GM19239 (cell line): ENCODE measurements at regions not wholly inside any gene's neighbourhood (a gene's known extent, or its start where the extent isn't known, plus 50 kb on each side); places are given as distances from the start of the nearest gene placed in this dataset.
"Not testable (repeated sequence)": the region's sequence is repeated elsewhere in the genome, so short reads cannot be mapped to it uniquely, and the experiment has no call there.

ENCODE experiments used
- DNase-seq: peaks from one replicate; pipeline ENCODE4 v3.0.0; 2011; ENCODE audit warnings: low spot score; ENCODE audit not compliant: insufficient read length
- FAIRE-seq: peaks from 2 replicates; lab custom pipeline; 2011; peaks lifted over from hg19 to GRCh38; lab: Jason Lieb, UNC

DNA sequence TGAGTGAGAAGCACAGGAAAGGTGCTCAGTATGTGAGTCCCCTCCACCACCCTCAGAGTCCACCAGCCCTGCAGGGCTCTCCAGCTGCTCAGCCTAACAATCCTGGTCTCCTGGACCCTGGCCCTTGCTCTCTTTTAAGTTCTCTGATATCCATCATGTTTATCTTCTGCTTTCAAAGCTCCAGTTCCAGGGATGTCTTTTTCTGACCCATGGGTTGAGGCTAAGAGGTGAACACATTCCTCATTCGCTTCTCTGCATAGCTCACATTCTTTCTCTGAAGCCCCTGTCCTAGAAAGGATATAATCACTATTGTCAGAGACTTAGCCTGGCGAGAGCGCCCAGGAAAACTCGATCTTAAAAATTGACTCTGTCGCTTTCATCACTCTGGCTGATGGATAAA is 86.4 kb downstream of the ARL4C start:
- DNase-seq (no peak), FAIRE-seq (no peak)

DNA sequence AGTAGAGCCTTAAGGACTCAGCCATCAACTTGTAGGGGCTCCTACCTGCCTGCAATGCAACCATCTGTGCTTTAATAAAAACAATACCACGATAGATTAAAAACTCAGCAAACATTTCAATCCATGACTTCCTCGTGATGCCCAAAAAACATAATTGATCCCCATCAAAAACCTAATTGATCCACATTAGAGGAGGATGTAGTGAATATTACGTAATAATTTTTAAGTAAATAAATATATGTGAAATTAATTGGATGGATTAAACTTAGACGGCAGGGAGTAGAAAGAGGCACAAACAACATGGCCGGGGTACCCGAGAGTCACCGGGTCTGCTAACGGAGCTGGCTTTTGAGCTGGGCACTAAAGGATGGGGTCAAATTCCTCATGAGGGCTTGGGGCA is 87.3 kb downstream of the ARL4C start:
- FAIRE-seq (no peak), DNase-seq (no peak)

DNA sequence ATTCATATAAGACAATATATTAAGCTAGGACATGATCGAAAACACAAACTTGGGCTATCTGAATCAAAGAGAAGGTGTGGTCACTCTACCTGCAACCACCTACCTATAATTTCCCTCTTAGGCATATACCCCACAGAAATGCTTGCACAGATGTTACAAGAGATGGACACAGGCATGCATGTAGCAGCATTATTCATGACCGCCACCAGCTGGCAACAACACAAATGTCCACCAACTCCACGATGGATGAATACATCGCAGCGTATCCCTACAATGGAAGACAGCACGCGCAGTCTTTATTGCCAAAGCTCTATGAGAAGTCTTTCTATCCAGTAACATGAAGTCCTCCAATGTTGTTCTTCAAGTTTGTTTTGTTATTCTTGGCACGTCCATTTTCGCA is 90.8 kb downstream of the ARL4C start:
- no peak for FAIRE-seq

DNA sequence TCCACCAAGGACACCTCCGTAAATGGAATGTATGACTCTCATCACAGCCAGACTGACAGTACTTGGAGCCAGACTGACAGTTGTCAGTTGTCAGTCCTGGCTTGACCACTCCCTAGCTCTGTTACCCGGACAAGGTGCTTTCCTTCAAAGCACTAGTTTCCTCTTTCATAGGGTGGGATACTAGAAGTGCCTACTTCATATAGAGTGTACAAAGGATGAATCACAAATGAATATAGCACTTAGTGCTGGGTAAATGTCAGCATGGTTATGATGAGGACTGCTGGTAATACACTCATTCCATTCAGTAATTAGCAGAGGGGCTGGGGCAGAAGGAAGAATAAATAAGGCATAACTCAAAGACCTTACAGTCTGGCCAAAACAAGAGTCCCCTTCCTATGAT is 91.4 kb downstream of the ARL4C start:
- FAIRE-seq, result no peak
- no peak for DNase-seq

More for the DNA sequence above, 90.8 kb downstream of the ARL4C start:
- no peak for DNase-seq

DNA sequence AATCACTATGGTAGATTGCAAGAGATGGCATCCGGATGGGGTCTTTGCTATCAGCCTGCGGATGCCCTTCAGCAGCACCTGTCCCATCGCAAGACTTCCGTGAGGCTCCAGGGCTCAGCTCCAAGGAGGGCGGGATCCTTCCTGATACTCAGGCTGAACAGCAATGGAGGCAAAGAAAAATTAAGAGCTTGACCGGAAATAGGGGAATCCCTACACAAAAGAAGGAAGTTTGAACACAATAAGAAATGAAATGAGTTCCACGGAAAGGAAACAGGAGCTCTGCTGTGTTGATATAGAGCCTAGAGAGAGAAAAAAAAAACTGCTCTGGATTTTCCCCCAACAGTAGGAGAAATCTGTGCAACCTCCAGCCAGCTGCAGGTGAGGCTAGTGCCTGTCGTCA is 91.9 kb downstream of the ARL4C start:
- FAIRE-seq (no peak), DNase-seq (no peak)

DNA sequence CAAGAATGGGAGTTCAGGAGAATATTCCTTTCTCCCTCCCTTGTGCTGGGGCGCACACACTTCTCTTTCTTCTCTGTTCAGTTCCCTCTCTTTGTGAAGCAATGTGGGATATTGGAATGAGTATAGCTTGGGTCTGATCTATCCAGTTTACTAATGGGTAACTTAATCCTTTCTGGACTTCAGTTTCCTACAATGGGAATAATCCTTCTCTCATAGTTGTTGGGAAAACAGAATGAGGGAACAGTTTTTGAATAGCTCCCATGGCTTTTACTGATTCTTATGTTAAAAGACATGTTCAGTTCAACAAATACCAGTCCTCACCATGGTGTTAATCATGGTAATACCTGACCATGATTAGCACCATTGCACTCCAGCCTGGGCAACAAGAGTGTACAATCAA is 93.1 kb downstream of the ARL4C start:
- no peak for FAIRE-seq
- DNase-seq, result no peak

DNA sequence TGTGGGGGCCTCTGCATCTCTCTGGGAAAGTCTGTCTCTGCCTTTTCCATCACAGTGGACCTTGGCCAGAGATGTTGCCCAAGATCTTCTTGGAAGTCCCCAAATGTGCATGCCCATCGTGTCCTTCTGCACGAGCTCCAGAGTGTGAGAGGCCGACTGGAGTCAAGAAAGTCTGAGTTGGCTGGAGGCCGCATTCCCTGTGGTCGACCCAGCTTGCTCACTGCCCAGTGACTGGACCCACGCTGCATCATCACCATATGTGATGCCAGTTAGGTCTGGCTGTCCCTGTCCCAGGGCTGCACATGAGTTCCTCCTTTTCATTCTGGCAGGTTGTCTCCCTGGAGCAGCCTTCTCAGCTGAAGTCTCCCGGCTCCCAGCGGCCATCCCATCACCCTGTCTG is 93.8 kb downstream of the ARL4C start:
- FAIRE-seq (no peak), DNase-seq (no peak)

DNA sequence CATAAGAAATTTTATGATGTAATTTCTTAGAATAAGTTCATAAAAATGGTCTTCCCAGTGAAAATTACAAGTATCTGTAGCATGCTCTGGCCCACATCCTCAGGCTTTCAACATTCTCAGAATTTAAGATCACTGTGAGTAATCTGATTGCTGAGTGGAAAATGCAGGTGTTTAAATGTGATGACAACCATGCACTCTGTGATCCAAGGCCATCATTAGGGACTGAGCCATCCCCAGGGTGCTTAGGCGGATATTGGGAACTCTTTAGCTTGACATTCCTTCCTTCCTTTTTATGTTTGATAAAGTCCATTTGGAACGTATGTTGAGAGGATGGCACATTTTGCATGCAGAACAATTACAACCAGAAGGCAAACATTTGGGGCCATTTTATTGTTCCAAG is 95.5 kb downstream of the ARL4C start:
- no peak for DNase-seq
- no peak for FAIRE-seq

DNA sequence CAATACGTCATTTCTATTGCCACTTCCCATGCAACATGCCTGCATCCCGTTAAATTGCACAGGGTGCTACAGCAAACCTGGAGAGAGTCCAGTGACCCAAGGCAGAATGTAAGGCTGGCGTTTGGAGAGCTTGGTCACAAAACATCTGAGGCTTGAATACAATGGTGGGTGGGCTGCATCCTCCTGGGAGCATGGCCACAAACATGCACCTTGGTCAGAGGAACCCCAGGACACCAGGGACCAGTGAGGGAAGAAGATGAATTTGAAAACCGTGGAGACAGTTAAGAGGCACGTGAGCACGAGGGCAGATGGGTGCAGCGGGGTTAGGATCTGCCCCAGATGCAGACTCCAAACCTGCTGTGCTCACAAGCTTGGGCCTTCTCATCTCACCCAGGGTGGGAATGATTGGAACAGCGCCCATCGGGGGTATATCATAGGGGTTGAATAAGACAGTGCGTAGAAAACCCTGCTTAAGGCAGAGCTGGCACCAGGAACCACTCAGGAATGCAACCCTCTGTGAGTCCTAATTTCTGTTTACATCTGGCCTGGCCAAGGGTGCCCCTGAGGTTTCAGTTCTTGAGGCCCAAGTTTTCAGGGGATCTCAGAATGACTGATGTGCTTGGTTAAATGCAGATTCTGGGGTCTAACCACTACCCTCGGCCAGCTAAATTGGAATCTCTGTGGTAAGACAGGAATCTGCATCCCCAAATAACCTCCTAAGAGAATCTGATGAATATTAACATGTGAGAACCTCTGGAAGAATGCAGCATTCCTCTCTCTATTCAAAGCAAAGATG is 97.2 kb downstream of the ARL4C start:
- no peak for DNase-seq
- peak; percentile 14 for FAIRE-seq

DNA sequence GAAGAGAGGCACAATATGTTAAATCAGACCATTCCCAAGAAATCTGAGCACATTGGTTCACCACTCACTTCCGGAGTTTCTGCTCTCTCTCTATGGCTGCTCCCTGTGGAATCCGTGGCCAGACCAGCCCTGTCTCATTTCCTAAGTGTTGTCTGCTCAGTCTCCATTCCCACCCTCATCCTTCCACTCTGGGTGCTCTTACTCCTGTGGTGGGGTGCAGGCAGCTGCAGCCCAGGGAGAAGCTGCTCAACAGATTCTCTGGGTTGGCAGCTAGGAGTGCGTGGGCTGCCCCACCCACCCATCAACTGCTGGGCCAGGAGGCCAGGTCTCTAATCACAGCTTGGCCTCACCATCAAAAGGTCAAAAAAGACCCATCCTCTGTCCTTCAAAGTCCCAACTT is 98.3 kb downstream of the ARL4C start:
- no peak for FAIRE-seq
- DNase-seq, result no peak

DNA sequence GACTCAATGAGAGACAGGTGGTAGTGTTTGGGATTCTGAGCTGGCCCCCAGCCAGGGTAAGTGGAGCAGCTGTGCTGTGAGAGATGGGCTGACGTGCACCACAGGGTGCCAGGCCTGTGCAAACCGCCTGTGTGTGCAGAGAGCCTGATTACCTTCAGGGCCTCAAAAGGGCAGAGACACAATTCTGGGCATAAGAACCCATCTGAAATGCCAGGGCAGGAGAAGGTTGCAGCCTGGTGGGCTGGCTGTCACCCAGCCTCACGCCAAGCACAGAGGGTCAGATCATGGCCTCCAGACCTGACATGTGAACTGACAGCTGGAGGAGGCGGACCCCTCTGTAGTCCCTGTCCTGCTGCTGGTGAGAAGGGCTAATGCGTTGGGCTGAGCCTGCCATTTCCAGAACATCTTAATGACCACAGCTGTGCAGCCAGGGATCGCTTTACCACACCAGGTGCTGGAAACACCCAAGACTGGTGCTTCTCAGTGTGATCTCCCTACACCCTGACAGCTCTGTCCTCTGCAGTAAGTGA is 100.9 kb downstream of the ARL4C start:
- no peak for FAIRE-seq
- DNase-seq, result no peak

DNA sequence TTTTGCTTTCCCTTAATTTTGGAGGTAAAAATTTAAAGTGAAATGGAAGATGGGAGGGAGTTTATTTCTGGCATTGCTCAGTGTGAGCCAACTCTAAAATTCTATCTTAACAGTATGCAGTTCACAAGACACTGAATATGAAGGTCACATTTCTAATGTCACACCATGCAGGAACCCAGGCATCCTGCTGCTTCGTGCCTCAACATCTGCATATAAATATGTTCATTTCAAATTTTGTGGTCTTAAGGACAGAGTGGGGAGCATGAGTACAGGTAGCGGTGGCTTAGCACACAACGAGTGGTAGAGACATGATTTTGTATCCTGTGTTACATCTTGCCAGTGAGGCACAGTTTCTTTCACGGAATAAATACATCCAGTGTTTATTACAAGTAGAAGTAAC is 102.4 kb downstream of the ARL4C start:
- no peak for DNase-seq
- FAIRE-seq, result no peak

DNA sequence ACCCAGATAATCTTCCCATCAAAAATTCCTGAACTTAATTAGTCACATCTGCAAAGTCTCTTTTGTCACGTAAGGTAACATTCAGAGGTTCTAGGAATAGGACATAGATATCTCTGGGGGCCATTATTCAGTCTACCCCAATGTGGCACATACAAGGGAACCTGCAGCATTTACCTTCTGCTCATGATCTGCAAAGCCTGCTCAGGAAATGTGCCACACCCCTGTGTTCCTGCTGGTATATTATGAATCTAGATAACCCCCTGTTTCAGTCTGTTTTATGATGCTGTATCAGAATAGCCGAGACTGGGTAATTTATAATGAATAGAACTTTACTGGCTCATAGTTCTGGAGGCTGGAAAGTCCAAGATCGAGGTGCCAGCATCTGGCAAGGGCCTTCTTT is 103.5 kb downstream of the ARL4C start:
- FAIRE-seq (no peak), DNase-seq (no peak)

DNA sequence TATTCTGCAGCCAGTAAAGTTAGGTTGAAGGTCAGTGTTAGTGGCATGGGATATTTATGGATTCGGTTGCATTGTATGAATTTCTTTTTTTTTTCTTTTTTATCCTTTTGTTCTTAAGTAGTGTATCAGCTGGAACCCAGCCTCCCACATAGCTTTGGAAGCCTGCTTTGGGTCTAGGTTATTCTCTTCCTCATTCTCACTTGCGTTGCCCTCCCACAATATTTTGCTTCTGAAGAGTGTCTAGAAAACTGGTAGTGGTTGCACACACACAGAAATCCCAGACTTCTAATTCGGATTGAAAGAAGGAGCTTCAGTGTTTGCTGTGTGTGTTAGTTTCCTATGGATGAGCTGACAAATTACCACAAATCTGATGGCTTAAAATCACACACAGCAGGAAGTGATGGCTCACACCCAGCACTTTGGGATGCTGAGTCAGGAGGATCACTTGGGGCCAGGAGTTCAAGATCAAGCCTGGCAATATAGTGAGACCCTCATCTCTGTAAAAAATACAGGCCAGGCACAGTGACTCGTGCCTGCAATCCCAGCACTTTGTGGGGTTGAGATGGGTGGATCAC is 104.8 kb downstream of the ARL4C start:
- DNase-seq (no peak), FAIRE-seq (no peak)

DNA sequence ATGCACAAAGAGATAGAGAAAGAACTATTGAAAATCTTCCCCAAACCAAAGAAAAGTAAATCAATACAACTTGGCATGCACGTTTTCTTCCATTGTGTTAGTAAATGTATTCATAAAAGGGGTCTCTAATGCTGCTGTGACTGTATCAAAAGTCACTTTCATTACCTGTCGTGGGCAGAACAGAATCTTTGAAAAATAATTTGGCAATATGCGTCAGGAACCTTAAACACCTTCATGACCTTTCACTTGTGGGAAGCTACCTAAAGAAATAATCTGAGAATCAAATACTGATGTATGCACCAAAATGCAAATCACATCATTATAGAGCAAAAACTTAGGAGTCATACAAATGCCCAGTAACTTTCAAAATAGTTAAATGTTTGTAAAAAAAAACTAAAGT is 105.3 kb downstream of the ARL4C start:
- DNase-seq, result no peak
- no peak for FAIRE-seq

DNA sequence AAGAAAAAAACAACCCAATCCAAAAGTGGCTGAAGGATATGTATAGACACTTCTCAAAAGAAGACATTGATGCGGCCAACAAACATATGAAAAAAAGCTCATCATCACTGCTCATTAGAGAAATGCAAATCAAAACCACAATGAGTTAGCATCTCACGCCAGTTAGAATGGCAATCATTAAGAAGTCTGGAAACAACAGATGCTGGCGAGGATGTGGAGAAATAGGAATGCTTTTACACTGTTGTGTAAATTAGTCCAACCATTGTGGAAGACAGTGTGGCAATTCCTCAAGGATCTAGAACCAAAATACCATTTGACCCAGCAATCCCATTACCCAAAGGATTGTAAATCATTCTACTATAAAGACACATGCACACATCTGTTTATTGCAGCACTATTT is 107.2 kb downstream of the ARL4C start:
- DNase-seq, FAIRE-seq: not testable (repeated sequence)

DNA sequence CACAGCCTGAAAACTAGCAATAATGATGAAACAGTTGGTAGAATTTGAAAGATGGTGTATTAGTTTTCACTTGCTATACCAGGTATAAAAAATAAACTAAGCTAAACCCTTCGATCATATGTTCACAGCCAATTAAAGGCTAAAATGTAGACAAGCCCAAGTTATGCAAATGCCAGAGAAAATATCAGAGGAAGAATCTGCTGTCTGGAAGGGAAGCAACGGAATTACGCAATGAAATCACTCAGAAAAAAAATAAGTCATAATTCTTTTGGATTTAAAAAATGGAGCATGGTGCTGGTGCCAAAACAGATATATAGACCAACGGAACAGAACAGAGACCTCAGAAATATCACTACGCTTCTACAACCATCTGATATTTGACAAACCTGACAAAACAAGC is 108.3 kb downstream of the ARL4C start:
- DNase-seq (no peak), FAIRE-seq (no peak)

DNA sequence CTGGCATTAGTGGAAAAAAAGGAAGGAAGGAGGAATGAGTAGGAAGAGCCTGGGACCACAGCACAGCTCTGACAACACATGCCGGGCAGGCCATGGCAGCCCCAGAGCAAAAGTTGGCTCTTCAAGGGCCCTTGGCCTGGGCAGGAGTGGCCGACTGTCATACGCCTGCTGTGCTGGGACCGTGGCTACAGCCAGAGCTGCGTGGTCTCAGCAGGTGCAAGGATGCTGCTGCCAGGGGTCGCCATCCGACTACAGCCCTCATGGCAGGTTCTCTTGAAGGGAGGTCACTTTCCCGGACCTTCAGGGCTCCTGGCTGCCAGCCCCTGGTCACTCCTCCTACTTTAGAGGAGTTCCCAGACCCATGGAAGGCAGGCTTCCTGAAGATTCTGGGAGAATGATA is 109.9 kb downstream of the ARL4C start:
- FAIRE-seq, result no peak
- DNase-seq, result no peak

DNA sequence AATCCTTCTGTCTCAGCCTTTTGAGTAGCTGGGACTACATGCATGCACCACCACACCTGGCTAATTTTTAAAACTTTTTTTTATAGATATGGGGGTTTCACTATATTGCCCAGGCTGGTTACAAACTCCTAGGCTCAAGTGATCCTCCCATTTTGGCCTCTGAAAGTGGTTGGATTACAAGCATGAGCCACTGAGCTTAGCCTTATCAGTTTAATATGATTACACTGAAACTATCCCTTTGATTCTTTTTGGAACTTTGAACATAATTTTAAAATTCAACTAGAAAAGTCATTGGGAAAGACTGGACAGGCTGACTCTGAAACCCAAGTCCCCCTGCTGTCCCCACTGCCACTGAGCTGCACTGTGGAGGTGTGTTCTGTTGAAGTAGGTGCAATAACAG is 114.8 kb downstream of the ARL4C start:
- DNase-seq (no peak), FAIRE-seq (no peak)

DNA sequence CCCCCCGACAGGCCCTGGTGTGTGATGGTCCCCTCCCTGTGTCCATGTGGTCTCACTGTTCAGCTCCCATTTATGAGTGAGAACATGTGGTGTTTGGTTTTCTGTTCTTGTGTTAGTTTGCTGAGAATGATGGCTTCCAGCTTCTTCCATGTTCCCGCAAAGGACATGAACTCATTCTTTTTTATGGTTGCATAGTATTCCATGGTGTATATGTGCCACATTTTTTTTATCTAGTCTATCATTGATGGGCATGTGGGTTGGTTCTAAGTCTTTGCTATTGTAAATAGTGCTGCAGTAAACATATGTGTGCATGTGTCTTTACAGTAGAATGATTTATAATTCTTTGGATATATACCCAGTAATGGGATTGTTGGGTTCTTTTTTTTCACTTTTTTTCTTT is 117.9 kb downstream of the ARL4C start:
- not testable (repeated sequence) for DNase-seq, FAIRE-seq

DNA sequence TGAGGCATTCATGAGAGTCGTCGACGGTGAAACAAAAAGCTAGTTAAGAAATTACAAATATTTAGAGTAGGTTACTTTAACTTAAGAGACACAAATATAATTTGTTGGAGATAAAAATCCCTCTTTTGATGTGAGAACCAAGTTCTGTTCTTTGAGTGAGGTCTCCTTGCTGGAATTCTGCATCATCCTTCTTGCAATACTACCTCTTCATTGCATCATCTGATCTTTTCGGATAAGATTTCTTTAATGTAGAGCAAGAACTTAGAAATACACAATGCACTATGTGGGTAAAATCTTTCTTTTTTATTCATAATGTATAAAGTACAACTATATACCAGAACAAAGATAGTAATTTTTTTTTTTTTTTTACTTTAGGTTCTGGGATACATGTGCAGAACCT is 118.4 kb downstream of the ARL4C start:
- DNase-seq, result no peak
- FAIRE-seq, result no peak
